HTR-8/SVneo (cell line): ENCODE measurements at regions not wholly inside any gene's neighbourhood (a gene's known extent, or its start where the extent isn't known, plus 50 kb on each side); places are given as distances from the start of the nearest gene placed in this dataset.

Experiments
- DNase-seq: peaks from one replicate; pipeline ENCODE4 v3.0.0; 2011; ENCODE audit warnings: low spot score, mixed read lengths; ENCODE audit not compliant: insufficient read length
- FAIRE-seq: peaks from 2 replicates; lab custom pipeline; 2011; peaks lifted over from hg19 to GRCh38; lab: Jason Lieb, UNC

- DNase-seq (no peak), FAIRE-seq (no peak)
These were observed 272.7 kb downstream of the RPS24 start for GRCh38 chr10:78306358-78306757.

GRCh38 chr10:78307576-78307975 is 273.9 kb downstream of the RPS24 start:
- DNase-seq, result no peak
- FAIRE-seq, result no peak

DNA sequence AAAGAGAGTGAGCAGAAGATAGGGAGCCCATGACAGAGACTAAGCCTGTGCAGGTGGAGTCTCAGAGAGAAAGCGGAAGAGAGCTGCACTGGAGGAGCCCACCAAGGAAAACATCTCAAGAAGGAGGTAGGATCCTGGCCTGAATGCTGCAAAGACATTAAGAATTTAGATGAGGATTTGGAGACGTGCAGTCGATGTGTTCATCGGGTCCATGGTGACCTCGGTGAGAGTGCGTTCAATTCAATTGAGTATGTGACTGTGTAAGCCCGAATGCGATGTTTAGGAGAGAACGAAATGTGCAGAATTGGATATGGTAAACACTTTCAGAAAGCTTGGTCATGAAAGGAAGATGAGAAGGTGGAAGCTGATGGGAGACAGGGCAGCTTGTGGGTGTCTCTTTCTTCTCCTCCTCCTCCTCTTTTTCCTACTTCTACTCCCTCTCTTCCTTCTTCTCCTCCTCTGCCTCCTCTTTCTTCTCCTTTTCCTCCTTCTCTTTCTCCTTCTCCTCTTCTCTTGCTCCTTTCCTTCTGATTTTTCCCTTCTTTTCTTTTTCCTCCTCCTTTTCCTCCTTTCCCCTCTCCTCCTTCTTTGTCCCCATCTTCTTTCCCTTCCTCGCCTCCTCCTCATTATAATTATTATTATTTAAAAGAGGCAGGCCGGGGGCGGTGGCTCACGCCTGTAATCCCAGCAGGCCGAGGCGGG is 276.0 kb downstream of the RPS24 start:
- no peak for FAIRE-seq
- DNase-seq, result no peak

- FAIRE-seq, result no peak
- no peak for DNase-seq
These were observed 276.9 kb downstream of the RPS24 start for GRCh38 chr10:78310481-78311080.

DNA sequence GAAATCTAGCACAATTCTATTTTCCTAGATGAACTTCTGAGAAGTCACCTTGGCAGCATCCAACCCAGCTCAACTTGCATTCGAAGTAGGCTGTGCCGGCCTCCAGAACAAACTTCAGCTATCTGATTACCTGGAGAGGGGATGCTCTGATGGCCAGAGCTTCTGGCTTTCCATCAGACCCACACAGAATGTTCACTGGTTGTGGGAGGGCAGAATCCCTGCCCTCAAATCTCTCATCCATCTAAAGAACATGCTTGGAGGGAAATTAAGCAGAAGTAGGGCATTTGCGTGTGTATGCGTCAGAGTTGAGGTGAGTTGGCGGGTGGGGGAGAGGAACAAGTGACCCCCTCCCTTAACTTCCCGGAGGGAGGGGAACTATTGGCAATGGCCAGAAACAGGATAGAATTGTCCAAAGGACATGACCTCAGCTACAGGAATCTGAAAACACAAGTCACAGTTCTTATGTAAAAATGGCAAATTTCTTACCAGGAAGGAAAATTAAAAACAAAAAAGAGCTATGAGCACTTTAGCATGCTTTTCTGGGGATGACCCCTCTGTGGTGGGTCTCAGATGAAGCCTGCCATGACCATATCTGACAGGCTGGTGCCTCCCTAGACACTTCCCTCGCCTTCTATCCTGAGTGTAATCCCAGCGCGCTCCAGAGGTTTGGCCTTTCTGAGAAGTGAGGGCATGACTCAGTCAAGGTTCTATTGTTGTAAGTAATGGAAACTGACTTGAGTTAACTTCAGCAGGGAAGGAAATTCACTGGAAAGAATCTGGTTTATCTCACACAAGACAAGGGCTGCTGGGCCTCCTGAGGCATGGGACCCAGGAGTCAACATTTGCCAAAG is 278.8 kb downstream of the RPS24 start:
- no peak for DNase-seq
- FAIRE-seq, result no peak

DNA sequence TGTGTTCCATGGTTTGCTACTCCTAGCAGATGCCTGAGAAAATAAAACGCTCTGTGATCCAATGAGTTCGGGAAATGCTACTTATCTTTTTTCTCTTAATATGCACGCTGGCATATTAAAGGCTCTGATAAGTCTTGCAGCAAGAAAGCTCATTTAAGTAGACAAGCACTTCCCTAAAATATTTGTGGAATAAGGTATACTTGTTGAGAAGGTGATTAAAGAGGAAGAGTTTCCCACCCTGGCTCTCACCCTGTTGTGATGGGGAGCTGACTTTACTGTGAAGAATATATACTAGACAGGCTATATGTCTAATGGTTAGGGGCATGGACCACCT is 279.4 kb downstream of the RPS24 start:
- no peak for FAIRE-seq
- DNase-seq, result no peak

- DNase-seq (no peak), FAIRE-seq (no peak)
These were observed 280.0 kb downstream of the RPS24 start for GRCh38 chr10:78313636-78314035.

- FAIRE-seq (no peak), DNase-seq (no peak)
These were observed 281.0 kb downstream of the RPS24 start for GRCh38 chr10:78314651-78315050.

DNA sequence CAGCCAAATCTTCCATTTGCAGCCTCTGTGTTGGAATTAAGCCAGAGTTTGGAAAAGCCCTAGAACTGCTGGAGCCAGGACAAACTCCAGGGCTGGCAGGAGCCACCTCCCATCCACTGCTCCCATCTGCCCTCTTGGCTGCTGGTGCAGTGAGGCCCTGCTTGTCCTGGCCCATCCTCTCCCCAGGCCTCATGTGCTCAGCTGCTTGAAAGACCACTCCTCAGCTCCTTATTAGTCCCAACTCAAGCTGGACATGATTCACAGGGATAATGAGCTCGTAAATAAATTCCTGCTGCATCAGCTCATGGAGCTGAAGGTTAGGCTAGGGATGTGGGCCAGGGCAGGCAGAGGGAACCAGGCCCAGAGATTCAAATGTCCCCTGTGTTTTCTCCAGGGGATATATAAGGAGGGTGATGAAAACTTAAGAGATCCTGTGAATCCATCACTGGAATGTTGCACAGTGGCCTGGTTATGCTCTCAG is 282.8 kb downstream of the RPS24 start:
- no peak for FAIRE-seq

GRCh38 chr10:78318305-78318704 is 284.6 kb downstream of the RPS24 start:
- no peak for FAIRE-seq
- DNase-seq, result no peak

More for the DNA sequence above, 282.8 kb downstream of the RPS24 start:
- peak; percentile 36 for DNase-seq

DNA sequence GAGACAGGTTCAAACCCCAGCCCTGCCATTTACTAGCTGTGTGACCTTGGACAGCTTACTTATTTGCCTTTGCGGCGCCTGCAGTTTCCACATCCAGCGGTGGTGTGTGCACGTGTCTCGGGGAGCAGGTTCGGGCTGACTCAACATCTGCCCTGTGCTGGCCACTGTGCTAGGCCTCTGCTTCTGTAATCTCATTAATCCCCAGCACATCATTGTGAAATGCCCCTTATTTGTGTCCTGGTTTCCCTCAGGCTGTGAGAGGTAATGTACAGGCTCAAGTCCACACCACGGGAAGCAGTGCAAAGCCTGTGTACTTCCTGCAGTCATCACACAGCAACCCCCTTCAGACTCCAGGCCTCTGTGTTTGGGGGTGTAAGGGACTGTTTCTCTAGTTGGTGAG is 285.7 kb downstream of the RPS24 start:
- DNase-seq (no peak), FAIRE-seq (no peak)

DNA sequence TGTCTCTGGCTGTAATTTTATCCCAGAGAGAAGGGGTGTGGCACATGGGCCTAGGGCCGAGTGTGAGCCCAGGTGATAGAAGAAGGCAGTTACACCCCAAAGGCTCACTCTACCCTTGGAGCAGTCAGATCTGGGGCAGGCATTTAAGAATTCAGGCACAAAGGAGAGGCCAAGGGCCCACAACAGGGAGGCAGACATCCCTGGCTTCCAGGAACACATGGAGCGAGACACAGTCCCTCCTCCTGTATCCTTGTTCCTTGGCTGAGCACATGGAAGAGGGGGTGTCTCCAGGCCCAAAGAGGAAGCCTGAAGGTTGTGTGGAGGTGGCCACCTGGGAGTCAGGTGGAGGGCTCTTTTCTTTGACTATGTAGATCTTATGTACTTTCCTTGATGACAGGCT is 286.2 kb downstream of the RPS24 start:
- DNase-seq, result no peak
- no peak for FAIRE-seq

DNA sequence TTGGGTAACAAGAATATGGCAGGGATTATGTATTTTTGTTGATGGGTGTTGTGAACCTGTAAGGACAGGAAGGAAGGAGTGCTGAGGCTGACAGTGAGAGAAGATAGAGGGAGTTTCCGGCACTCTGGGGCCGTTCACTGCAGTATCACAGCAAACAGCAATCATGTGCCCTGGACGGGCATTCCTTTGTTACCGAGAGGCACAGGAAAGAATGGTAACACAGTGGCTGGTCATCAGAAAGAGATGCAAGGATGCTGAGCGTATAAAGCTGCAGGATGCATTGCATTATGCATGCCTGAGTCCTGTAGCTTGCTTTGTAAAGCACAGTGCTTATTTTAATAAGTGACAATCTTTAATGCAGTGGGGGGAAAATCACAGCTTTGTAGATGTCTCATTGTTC is 286.8 kb downstream of the RPS24 start:
- DNase-seq, result no peak
- FAIRE-seq, result no peak

DNA sequence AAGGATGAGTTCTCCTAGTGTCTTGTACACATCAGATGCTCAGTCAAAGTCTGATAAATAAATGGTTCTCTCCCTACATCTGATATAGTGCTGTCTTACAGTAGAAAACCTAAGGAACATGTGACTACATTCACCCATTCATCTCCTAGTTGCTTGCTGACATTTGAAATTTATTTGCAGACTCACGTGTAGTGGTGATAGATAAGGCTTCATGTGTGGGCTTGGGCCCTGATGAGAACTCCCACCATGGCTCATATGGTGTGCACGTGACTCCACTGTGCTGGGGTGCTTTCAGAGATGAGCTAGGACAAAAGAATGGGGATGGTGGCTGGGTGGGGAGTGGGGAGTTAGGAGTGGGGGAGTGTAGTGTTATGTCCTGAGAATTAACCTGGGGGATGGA is 287.3 kb downstream of the RPS24 start:
- FAIRE-seq, result no peak
- DNase-seq, result no peak

DNA sequence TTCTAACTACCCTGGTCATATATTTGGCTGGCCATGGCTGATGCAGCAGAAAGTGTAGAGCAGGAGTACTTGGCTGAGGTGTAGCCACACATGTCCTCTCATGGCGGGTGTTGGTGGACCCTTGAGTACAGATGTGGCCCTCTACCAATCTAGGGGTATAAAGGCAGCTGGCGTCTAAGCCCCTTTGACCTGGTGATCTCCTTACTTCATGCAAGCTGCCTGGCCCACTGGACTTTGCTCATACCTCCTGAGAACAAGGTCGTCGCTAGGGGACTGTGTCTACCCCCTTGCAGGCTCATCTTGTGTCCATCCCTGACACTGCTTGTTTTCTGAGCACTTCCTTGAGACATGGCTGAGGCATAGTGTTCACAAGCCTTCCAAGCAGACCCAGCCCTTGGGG is 287.8 kb downstream of the RPS24 start:
- FAIRE-seq, result no peak

DNA sequence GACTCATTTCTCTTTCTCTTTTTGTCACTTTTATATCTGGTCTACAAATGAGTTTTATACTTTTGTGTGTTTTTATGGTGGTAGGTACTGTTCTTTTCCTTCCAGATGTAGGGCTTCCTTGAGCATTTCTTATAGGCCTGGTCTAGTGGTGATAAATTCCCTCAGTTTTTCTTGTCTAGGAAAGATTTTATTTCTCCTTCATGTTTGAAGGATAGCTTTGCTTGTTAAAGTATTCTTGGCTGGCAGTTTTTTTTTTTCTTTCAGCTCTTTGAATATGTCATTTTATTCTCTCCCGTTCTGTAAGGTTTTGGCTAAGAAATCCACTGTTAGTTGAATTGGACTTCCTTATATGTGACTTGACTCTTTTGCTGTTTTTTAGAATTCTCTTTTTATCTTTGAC is 292.7 kb downstream of the RPS24 start:
- FAIRE-seq, result no peak
- DNase-seq, result no peak

More for the DNA sequence above, 287.8 kb downstream of the RPS24 start:
- no peak for DNase-seq

DNA sequence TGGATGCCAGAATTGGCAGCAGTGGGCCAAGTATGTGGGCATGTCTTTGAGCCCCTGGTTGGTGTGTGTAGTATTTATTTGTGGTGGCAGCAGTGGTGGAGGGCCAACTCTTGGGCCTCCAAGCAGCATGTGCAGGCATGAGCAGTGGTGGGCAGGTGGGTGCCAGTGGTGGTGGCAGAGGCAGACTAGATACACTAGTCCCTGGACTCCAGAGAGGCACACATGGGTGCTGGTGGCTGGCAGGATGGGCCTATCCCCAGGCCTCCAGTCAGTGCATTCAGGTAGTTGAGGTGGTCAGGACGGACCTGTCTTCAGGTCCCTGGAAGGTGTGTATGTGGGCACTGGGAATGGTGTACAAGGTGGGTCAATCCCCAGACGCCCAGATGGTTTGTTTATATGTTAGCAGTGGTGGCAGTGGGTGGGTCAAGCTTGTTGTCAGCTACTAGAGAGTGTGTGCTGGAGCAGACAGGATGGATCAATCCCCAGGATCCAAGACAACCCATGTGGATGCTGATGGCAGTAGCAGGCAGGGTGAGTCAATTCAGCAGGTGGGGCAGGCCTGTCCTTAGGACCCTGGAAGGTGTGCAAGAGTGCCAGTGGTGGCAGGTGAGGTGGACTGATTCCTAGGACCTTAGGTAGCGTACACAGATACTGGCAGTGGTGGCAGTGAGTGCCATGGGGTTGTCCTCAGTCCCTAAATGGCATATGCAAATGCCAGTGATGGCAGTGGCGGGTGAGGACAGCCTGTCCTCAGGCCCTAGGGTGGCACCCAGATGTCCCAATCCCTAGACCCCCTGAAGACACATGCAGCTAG is 294.3 kb downstream of the RPS24 start:
- DNase-seq (no peak), FAIRE-seq (no peak)

- DNase-seq (no peak), FAIRE-seq (no peak)
These were observed 295.1 kb downstream of the RPS24 start for GRCh38 chr10:78328592-78329404.

DNA sequence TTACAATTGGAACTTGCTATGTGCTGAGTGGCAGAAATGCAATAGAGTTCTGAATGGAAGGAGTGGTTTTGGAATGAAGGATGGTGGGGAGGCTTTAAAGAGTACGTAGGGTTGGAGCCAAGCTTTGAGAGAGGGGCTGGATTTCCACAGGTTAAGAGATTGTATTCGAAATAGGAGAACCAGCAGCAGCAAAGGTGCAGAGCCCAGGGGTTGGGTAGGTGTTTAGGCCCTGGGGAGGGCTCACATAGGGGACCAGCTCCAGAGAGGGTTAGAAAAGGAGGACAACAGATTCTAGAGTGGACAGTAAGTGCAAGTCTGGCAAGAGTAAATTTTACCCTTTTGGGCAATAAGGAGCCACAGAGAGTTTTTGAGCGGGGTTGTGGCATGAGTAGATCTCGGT is 297.2 kb downstream of the RPS24 start:
- DNase-seq, result no peak
- FAIRE-seq, result no peak
